Stimulated activated effector memory CD8-positive, alpha-beta T cell treated with anti-CD3 and anti-CD28 coated beads, Interleukin-12 subunit alpha, Interleukin-12 subunit beta, amount 100 ng/mL, for 72 hours (primary cell): ENCODE measurements at regions not wholly inside any gene's neighbourhood (a gene's known extent, or its start where the extent isn't known, plus 50 kb on each side); places are given as distances from the start of the nearest gene placed in this dataset.

Experiments
- ATAC-seq: fragments of 150-1000 bp; cut with Tn5 transposase; 2 replicates; pipeline ENCODE4 v1.10.0; 2021
- DNase-seq, 2 donors: peaks; one replicate each; pipeline ENCODE4 v3.0.0; 2021 to 2022; ENCODE audit warnings: low spot score in 2 of 2
- H3K27ac Mint-ChIP-seq: one replicate; pipeline ENCODE4 v1.8.0; 2022; ENCODE audit warnings: mild to moderate bottlenecking, mixed read lengths
- H3K36me3 Mint-ChIP-seq: one replicate; pipeline ENCODE4 v1.8.0; 2022; ENCODE audit warnings: mild to moderate bottlenecking, mixed read lengths
- H3K4me1 Mint-ChIP-seq: one replicate; pipeline ENCODE4 v1.8.0; 2022; ENCODE audit warnings: mixed read lengths
- H3K4me3 Mint-ChIP-seq: one replicate; pipeline ENCODE4 v1.8.0; 2022; ENCODE audit warnings: mild to moderate bottlenecking, mixed read lengths
- H3K9me3 Mint-ChIP-seq: one replicate; pipeline ENCODE4 v1.8.0; 2022; ENCODE audit warnings: mixed read lengths

- no peaks in the 10 kb centered on the region for H3K9me3 Mint-ChIP-seq
- no peak overlapping the region for H3K4me3 Mint-ChIP-seq
- DNase-seq (no peak), ATAC-seq (no peak)
- H3K4me1 Mint-ChIP-seq: no peaks in the 10 kb centered on the region
- H3K27ac Mint-ChIP-seq: no peak overlapping the region
- no peaks in the 10 kb centered on the region for H3K36me3 Mint-ChIP-seq
These were observed 236.8 kb upstream of the MARCKS start for GRCh38 chr6:113620386-113620785.

- H3K4me1 Mint-ChIP-seq: peaks cover 6% of the 10 kb centered on the region
- DNase-seq (no peak), ATAC-seq (no peak)
- no peaks in the 10 kb centered on the region for H3K9me3 Mint-ChIP-seq
- no peaks in the 10 kb centered on the region for H3K36me3 Mint-ChIP-seq
- no peak overlapping the region for H3K4me3 Mint-ChIP-seq
- H3K27ac Mint-ChIP-seq: no peak overlapping the region
These were observed 234.9 kb upstream of the MARCKS start for GRCh38 chr6:113622254-113622653.

GRCh38 chr6:113623129-113623528, 234.0 kb upstream of the MARCKS start:
- no peak overlapping the region for H3K27ac Mint-ChIP-seq

GRCh38 chr6:113625850-113626249, 231.3 kb upstream of the MARCKS start:
- H3K36me3 Mint-ChIP-seq: no peaks in the 10 kb centered on the region
- H3K9me3 Mint-ChIP-seq: no peaks in the 10 kb centered on the region
- H3K4me1 Mint-ChIP-seq: peaks cover 10% of the 10 kb centered on the region
- H3K4me3 Mint-ChIP-seq: no peak overlapping the region
- no peak overlapping the region for H3K27ac Mint-ChIP-seq
- DNase-seq (no peak), ATAC-seq (peak; percentile 72)

More at GRCh38 chr6:113623129-113623528, 234.0 kb upstream of the MARCKS start:
- Mint-ChIP-seq H3K4me1 (peaks cover 6% of the 10 kb centered on the region), H3K36me3 (no peaks in the 10 kb centered on the region), H3K9me3 (no peaks in the 10 kb centered on the region), H3K4me3 (no peak overlapping the region)
- DNase-seq (no peak), ATAC-seq (no peak)

- H3K4me1 Mint-ChIP-seq: peaks cover 14% of the 10 kb centered on the region
- no peaks in the 10 kb centered on the region for H3K9me3 Mint-ChIP-seq
- no peak overlapping the region for H3K4me3 Mint-ChIP-seq
- H3K36me3 Mint-ChIP-seq: no peaks in the 10 kb centered on the region
- no peak overlapping the region for H3K27ac Mint-ChIP-seq
- no peak for DNase-seq
- ATAC-seq: no peak
These were observed 230.7 kb upstream of the MARCKS start for GRCh38 chr6:113626475-113626874.

GRCh38 chr6:113627480-113627879, 229.7 kb upstream of the MARCKS start:
- H3K9me3 Mint-ChIP-seq: no peaks in the 10 kb centered on the region
- H3K4me3 Mint-ChIP-seq: no peak overlapping the region
- DNase-seq (no peak), ATAC-seq (no peak)
- peaks cover 14% of the 10 kb centered on the region for H3K4me1 Mint-ChIP-seq
- H3K36me3 Mint-ChIP-seq: no peaks in the 10 kb centered on the region
- H3K27ac Mint-ChIP-seq: no peak overlapping the region

- H3K4me3 Mint-ChIP-seq: no peak overlapping the region
- no peaks in the 10 kb centered on the region for H3K9me3 Mint-ChIP-seq
- DNase-seq: no peak
- H3K36me3 Mint-ChIP-seq: no peaks in the 10 kb centered on the region
- H3K4me1 Mint-ChIP-seq: peaks cover 14% of the 10 kb centered on the region
- ATAC-seq: no peak
- no peak overlapping the region for H3K27ac Mint-ChIP-seq
These were observed 227.9 kb upstream of the MARCKS start for GRCh38 chr6:113629256-113629655.

- H3K4me3 Mint-ChIP-seq: peak overlapping the region; percentile 44
- peaks cover 21% of the 10 kb centered on the region for H3K4me1 Mint-ChIP-seq
- ATAC-seq: no peak
- H3K27ac Mint-ChIP-seq: peak overlapping the region; percentile 71
- no peaks in the 10 kb centered on the region for H3K36me3 Mint-ChIP-seq
- no peaks in the 10 kb centered on the region for H3K9me3 Mint-ChIP-seq
- DNase-seq: no peak
These were observed 227.0 kb upstream of the MARCKS start for GRCh38 chr6:113629975-113630737.

GRCh38 chr6:113630738-113631535, 226.2 kb upstream of the MARCKS start:
- H3K4me3 Mint-ChIP-seq: peak overlapping the region; percentile 44
- ATAC-seq (peak; percentile 82), DNase-seq (peak in 1 of 2 donors; percentile 66)
- peak overlapping the region; percentile 71 for H3K27ac Mint-ChIP-seq
- H3K9me3 Mint-ChIP-seq: no peaks in the 10 kb centered on the region
- no peaks in the 10 kb centered on the region for H3K36me3 Mint-ChIP-seq
- H3K4me1 Mint-ChIP-seq: peaks cover 21% of the 10 kb centered on the region

GRCh38 chr6:113631666-113632065, 225.5 kb upstream of the MARCKS start:
- H3K27ac Mint-ChIP-seq: peak overlapping the region; percentile 71
- ATAC-seq (no peak), DNase-seq (no peak)
- no peaks in the 10 kb centered on the region for H3K36me3 Mint-ChIP-seq
- no peaks in the 10 kb centered on the region for H3K9me3 Mint-ChIP-seq
- H3K4me3 Mint-ChIP-seq: peak overlapping the region; percentile 44
- H3K4me1 Mint-ChIP-seq: peaks cover 20% of the 10 kb centered on the region

- H3K4me1 Mint-ChIP-seq: peaks cover 14% of the 10 kb centered on the region
- ATAC-seq (peak; percentile 90), DNase-seq (peak; percentile 6 to 64)
- H3K27ac Mint-ChIP-seq: peak overlapping the region; percentile 71
- no peaks in the 10 kb centered on the region for H3K9me3 Mint-ChIP-seq
- H3K4me3 Mint-ChIP-seq: peak overlapping the region; percentile 44
- H3K36me3 Mint-ChIP-seq: no peaks in the 10 kb centered on the region
These were observed 224.8 kb upstream of the MARCKS start for GRCh38 chr6:113632220-113632864.

GRCh38 chr6:113633638-113634037, 223.5 kb upstream of the MARCKS start:
- ATAC-seq: no peak
- Mint-ChIP-seq H3K36me3 (no peaks in the 10 kb centered on the region), H3K4me1 (peaks cover 14% of the 10 kb centered on the region), H3K27ac (no peak overlapping the region), H3K9me3 (no peaks in the 10 kb centered on the region), H3K4me3 (no peak overlapping the region)
- no peak for DNase-seq

- Mint-ChIP-seq H3K4me3 (no peak overlapping the region), H3K9me3 (no peaks in the 10 kb centered on the region), H3K36me3 (no peaks in the 10 kb centered on the region), H3K4me1 (peaks cover 14% of the 10 kb centered on the region), H3K27ac (no peak overlapping the region)
- no peak for ATAC-seq
- DNase-seq: no peak
These were observed 222.6 kb upstream of the MARCKS start for GRCh38 chr6:113634352-113635163.

- no peaks in the 10 kb centered on the region for H3K36me3 Mint-ChIP-seq
- no peak overlapping the region for H3K4me3 Mint-ChIP-seq
- H3K27ac Mint-ChIP-seq: no peak overlapping the region
- ATAC-seq (no peak), DNase-seq (no peak)
- no peaks in the 10 kb centered on the region for H3K9me3 Mint-ChIP-seq
- peaks cover 14% of the 10 kb centered on the region for H3K4me1 Mint-ChIP-seq
These were observed 221.7 kb upstream of the MARCKS start for GRCh38 chr6:113635222-113635986.
